Fibroblast of skin of left biceps (primary cell): ENCODE measurements at regions not wholly inside any gene's neighbourhood (a gene's known extent, or its start where the extent isn't known, plus 50 kb on each side); places are given as distances from the start of the nearest gene placed in this dataset.

Experiments
- DNase-seq, 2 experiments: peaks; one replicate each; pipeline ENCODE4 v3.0.0-alpha.2; 2013; ENCODE audit warnings: low read depth in 2 of 2

- no peak for DNase-seq
Measured at GRCh38 chr5:168152660-168153059, 138.8 kb upstream of the WWC1 start.

GRCh38 chr5:168153263-168153875, 138.1 kb upstream of the WWC1 start:
- DNase-seq = peak; percentile 44 to 54

- no peak for DNase-seq
Measured at GRCh38 chr5:168153876-168154270, 137.6 kb upstream of the WWC1 start.

GRCh38 chr5:168155585-168155984, 135.9 kb upstream of the WWC1 start:
- DNase-seq = no peak

- DNase-seq = no peak
Measured at GRCh38 chr5:168156170-168156569, 135.3 kb upstream of the WWC1 start.

- DNase-seq = no peak
Measured at GRCh38 chr5:168157141-168157540, 134.3 kb upstream of the WWC1 start.

- DNase-seq = no peak
Measured at GRCh38 chr5:168159425-168159824, 132.0 kb upstream of the WWC1 start.

- no peak for DNase-seq
Measured at GRCh38 chr5:168162464-168162863, 129.0 kb upstream of the WWC1 start.

- DNase-seq = no peak
Measured at GRCh38 chr5:168163966-168164365, 127.5 kb upstream of the WWC1 start.

- no peak for DNase-seq
Measured at GRCh38 chr5:168165221-168165914, 126.1 kb upstream of the WWC1 start.

GRCh38 chr5:168165977-168166376, 125.5 kb upstream of the WWC1 start:
- DNase-seq = no peak

- no peak for DNase-seq
Measured at GRCh38 chr5:168167338-168167737, 124.1 kb upstream of the WWC1 start.

GRCh38 chr5:168168978-168169698, 122.3 kb upstream of the WWC1 start:
- DNase-seq = no peak

GRCh38 chr5:168169791-168170190, 121.7 kb upstream of the WWC1 start:
- no peak for DNase-seq

- DNase-seq = no peak
Measured at GRCh38 chr5:168171901-168172759, 119.3 kb upstream of the WWC1 start.

- no peak for DNase-seq
Measured at GRCh38 chr5:168172760-168173223, 118.7 kb upstream of the WWC1 start.

GRCh38 chr5:168174376-168174775, 117.1 kb upstream of the WWC1 start:
- no peak for DNase-seq

- DNase-seq = no peak
Measured at GRCh38 chr5:168176251-168176650, 115.2 kb upstream of the WWC1 start.

- no peak for DNase-seq
Measured at GRCh38 chr5:168176941-168177340, 114.5 kb upstream of the WWC1 start.

GRCh38 chr5:168177831-168178450, 113.5 kb upstream of the WWC1 start:
- no peak for DNase-seq

GRCh38 chr5:168179192-168179593, 112.3 kb upstream of the WWC1 start:
- peak in 1 of 2 experiments; percentile 5 for DNase-seq
